NCI-H526 treated with DMSO at 0.1 percent for 48 hours (cell line): ENCODE measurements at regions not wholly inside any gene's neighbourhood (a gene's known extent, or its start where the extent isn't known, plus 50 kb on each side); places are given as distances from the start of the nearest gene placed in this dataset.

Source experiments
- DNase-seq: peaks from one replicate; lab custom pipeline; 2025; lab: John Stamatoyannopoulos, UW

- no peak for DNase-seq
Observed at GRCh38 chr12:39125566-39125965, 220.2 kb upstream of the CPNE8 start.

DNA sequence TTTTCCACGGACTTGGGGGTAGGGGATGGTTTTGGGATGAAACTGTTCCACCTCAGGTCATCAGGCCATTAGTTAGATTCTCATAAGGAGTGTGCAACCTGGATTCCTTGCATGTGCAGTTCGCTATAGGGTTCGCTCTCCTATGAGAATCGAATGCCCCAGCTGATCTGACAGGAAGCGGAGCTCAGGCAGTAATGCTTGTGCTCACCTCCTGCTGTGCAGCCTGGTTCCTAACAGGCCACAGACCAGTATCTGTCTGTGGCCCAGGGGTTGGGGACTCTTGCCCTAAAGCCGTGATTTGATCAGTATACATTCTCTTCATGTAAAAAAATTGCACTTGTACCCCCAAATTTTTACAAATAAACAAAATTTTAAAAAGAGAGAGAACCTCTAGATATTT lies 219.4 kb upstream of the CPNE8 start:
- DNase-seq, result no peak

DNA sequence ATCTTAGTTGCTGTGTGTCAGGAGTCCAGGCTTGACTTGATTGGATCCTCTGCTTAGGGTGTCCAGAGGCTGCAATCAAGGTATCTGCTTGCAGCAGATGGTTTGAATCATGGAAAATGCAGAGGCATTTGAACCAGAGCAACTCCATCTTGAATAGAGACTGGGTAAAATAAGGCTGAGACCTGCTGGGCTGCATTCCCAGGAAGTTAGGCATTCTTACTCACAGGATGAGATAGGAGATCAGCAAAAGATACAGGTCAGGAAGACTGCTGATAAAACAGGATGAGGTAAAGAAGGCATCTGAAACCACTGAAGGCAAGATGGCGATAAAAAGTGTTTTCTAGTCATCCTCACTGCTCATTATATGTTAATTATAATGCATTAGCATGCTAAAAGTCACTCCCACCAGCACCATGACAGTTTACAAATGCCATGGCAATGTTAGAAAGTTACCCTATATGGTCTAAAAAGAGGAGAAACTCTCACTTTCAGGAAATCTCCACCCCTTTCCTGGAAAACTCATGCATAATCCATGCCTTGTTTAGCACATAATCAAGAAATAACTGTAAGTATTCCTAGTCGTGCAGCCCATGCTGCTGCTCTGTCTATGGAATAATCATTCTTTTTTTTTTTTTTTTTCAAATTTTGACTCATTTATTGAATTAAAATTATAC lies 218.3 kb upstream of the CPNE8 start:
- DNase-seq, result no peak

DNA sequence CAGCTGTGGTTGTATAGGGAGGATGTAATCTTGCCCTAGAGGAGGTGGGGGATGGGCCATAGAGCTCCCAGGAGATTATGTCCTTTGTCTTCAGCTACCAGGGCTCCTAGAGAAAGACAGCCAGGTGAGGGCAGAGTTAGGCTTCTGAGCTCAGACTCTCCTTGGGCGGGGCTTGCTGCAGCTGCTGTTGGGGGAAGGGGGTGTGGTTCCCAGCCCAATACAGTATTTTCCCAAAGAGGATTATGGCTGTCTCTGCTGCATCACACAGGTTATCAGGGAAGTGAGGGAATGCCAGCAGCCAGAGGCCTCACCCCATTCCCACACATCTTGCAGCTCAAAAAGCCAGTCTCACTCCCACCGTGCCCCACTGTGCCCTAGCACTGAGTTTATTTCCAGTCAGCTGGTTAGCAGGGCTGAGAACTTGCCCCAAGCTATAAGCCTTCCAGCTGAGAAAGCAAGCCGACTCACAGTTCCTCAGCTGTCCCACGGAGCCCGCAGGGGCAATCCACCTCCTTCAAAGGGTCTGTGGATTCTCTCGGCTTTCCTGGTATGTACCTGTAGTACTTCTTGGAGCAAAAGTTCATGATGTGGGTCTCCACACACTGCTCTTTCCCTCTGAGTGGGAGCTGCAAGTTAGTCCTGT lies 217.3 kb upstream of the CPNE8 start:
- no peak for DNase-seq

DNA sequence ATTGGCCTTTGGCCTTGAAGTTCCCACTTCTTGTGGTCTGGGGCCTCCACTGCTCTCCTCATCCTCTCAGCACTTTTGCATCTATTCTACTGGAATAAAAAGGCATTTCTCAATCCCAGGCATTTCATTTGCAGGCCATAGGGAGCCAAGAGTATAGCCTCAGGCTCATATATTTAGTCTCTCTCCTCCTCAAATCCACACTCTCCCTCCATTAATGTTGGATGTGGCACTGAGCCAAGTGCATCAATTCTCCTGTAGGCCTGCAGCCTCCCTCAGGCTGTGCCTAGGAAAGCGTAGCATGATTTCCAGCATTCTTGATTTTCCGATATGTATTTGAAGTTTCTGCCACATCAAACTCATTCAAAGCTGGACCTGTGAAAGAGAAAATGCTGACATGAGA lies 211.5 kb upstream of the CPNE8 start:
- DNase-seq, result no peak

- no peak for DNase-seq
Observed at GRCh38 chr12:39112064-39112463, 206.7 kb upstream of the CPNE8 start.

DNA sequence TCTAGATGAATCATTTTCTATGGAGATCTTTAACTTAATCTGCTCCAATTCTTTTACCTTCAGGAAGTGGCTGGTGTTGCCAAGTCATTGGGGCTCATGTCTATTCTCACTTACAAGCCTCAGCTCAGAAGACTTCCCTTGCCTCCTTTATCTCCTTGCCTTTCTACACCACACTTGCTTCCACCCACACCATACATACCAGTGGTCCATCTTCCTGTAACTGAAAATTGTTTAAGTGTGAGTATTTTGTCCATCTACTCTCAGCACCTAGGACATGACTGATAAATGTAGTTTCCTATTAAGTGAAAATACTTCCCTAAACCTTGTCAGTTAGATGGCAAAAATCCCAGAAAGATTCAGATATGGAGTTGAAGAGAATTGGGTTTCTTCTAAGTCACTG lies 199.7 kb upstream of the CPNE8 start:
- no peak for DNase-seq

DNA sequence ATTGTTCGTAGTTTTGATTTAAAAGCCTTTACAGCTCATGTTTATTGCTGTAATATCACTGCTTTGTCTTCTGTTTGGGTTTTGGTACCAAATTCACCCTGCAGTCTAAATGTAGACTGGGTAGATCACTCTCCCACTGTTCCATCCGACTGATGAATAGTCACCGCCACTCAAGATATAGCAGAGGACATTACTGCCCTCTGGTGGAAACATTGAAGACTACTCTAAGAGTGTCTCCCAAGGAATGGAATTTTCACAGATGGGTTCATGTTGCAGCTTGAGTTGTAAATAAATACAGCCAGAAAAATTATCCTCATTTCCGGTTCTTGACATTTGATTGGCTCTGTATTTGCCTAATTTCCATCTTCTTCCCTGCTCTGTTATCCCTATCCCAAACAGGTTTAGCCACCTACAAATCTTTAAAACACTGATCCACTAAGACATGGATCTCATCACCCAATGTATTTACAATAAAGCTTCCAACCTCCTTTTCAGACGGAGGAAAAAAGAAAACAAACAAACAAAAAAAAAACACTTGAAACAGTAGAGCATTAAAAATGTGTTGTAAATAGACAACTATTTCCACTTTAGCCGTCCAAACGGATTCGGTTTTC lies 198.3 kb upstream of the CPNE8 start:
- peak; percentile 6 for DNase-seq

- no peak for DNase-seq
Observed at GRCh38 chr12:39102474-39103209, 197.3 kb upstream of the CPNE8 start.

- DNase-seq, result no peak
Observed at GRCh38 chr12:39095636-39096330, 190.4 kb upstream of the CPNE8 start.

DNA sequence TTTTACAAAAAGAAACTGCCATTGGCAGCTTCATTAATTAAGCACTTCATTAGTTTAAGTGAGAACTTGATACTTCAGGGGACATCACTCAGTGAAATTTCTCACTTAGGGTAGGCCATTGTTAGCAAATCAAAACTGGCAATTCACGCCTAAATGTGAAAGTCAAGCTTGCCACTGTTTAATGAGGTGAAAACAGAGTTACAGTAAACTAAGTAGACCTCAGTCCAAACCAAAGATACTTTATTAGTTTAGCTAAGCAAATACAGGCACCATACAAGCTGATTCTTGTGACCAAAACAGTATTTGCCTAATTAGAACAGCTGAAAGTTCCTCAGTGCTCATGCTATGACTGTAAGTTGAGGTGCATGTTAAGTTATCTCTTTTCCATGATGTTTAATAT lies 176.5 kb upstream of the CPNE8 start:
- peak; percentile 3 for DNase-seq

DNA sequence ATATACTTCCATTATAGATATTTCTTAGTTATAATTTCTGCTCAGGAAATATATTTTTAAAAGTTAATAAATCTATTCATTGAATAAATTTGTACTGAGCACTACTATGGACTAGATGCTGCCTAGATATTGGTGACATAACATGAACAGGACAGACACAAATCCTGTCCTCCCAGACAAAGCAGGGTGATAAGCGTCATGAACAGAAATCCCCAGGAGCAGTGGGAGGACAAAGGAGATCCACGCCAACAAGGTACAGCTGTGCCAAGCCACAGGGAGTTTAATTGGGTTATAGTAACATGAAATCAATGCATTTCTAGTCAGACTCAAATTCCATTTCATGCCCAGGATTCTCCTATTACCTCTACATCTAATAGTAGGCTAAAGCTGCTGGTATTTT lies 171.8 kb upstream of the CPNE8 start:
- no peak for DNase-seq

DNA sequence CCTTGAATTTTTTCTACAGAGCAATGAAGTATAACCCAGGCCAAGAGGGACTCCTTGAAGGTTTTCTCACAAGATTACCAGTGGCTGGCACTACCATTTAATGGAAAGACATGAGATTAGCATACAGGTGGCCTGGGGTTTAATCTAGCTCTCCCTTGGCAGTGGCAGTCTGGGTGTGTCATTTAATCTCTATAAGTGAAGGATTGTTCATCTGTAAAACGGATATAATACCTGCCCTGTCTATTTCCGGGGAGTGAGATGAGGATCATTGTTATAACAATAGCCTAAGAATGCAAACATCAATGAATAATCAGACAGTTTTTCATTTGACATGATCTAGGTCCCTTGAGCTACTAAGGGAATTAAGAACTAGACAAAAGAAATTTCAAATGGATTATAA lies 168.7 kb upstream of the CPNE8 start:
- no peak for DNase-seq

DNA sequence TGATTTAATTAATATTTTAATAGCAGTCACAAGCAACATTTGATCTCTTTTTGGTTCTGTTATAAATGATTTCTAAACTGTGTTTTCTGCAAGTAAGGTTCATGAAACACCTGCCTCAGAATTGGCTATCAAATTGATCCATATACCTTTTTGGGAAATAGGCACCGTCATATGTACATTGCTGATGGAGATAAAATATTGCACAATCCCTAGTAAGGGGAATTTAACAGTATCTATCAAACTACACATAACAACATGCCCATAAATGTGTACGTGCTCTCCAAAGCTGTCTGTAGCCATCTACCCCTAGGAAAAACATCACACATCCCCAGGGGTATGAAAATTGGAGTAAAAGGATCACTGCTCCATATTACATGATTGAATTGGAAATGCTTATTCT lies 167.3 kb upstream of the CPNE8 start:
- no peak for DNase-seq

- DNase-seq, result no peak
Observed at GRCh38 chr12:39071611-39072010, 166.2 kb upstream of the CPNE8 start.

DNA sequence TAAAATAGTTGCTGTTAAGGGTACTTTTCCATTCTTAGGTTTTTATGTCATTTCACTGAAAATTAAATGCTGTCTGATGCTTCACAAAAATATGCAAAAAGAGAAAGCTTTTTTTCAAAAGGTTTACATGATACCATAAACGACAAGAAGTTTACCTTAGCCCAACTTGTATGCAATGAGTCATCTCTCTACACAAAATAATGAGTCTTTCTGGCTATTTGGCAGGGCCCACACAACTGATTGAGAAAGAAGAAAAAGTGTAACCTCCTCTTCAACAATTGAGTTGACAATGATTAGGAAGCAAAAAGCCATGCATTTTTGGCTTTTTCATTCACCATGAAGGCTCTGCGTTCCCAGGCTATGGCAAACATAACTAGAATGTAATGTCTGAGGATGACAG lies 165.4 kb upstream of the CPNE8 start:
- DNase-seq, result no peak

DNA sequence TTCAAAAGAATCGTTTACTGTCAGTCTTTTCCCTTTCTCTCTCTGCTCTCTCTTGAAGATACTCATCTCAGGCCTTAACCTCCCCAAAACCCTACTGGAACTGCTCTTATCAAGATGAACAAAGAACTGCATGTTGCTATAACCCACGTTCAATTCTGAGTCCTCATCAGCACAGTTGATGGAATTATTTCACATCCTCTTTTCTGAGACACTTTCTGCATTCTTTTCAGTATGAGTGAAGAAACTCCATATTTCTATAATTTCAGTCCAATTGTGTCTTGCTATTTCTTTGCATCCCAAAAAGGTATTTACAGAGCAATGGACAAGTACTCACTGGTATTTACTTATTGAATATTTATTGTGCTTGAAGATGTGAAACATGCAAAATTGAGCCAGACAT lies 160.1 kb upstream of the CPNE8 start:
- no peak for DNase-seq

- no peak for DNase-seq
Observed at GRCh38 chr12:39064708-39065107, 159.3 kb upstream of the CPNE8 start.

DNA sequence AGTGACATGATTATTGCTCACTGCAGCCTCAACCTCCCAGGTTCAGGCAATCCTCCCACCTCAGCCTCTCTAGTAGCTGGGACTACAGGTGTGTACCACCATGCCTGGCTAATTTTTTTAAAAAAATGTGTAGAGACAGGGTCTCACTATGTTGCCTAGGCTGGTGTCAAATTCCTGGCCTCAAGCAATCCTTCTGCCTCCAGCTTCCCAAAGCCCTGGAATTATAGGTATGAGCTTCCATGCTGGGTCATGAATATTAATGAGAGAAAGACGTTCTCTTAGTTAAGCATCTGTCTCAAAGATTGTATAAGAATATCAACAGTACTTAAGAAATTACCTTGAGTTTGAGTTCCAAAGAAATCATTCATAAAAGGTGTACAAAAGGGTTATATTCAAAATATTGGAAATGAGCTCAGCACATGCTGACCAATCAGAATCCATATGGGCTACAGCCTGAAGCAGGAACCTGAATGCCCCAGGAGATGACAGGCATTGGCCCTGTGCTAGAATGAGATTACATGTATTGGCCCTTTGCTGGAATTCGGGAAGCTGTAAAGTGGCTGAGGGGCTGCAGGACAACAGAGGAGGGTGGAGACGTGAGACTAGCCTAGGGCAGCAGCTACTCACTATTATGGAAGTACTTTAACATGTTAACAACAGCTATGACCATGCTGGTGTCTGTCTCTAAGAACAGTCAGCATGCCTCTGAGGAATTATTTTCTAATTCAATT lies 157.0 kb upstream of the CPNE8 start:
- no peak for DNase-seq

- DNase-seq, result no peak
Observed at GRCh38 chr12:39061576-39061975, 156.2 kb upstream of the CPNE8 start.

GRCh38 chr12:39048395-39048794 lies 143.0 kb upstream of the CPNE8 start:
- no peak for DNase-seq
